GM12892 (cell line): ENCODE measurements at regions not wholly inside any gene's neighbourhood (a gene's known extent, or its start where the extent isn't known, plus 50 kb on each side); places are given as distances from the start of the nearest gene placed in this dataset.

Experiments used
- POLR2A ChIP-seq: IDR thresholded peaks from 2 replicates; pipeline ENCODE4 v1.6.1; 2011; ENCODE audit warnings: low read depth, low read length, control low read depth
- POLR2AphosphoS5 ChIP-seq: IDR thresholded peaks from 2 replicates; pipeline ENCODE4 v1.6.1; 2011; ENCODE audit warnings: low read depth, low read length, control low read depth
- TAF1 ChIP-seq: IDR thresholded peaks from 2 replicates; pipeline ENCODE4 v1.6.1; 2011; ENCODE audit warnings: low read depth, mild to moderate bottlenecking, control low read depth, low read length, borderline replicate concordance

DNA sequence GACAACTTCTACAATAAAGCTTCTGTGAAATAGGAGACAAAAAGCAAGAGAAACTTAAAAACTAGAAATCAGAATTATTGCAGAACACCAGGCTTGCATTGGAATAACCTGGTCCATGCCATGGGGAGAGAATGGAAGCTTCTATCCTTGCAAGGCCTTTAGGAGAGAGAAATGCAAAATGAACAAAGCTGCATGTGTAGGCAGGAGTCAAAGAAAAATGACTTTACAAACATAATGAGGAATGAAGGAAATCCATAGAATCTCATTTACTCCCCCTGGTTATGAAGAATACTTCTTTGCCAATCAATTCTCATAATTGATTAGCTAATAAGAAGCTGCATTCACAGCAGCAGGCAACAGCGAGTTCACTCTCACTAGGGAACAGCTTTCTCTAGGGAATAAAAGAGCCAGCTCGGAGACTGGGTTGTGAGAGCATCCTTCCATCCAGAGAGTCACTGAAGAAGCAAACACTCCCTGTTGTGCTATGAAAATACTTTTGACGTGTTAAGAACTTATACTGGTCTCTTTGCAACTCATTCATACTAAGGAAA, 235.9 kb upstream of the LRATD1 start:
- TF ChIP-seq POLR2AphosphoS5, result no peak
- no peak for TF ChIP-seq POLR2A
- TF ChIP-seq TAF1, result no peak
